RPMI8226 (cell line): ENCODE measurements at regions not wholly inside any gene's neighbourhood (a gene's known extent, or its start where the extent isn't known, plus 50 kb on each side); places are given as distances from the start of the nearest gene placed in this dataset.

Experiments
- DNase-seq: peaks from one replicate; pipeline ENCODE4 v3.0.0-alpha.2; 2015

- no peak for DNase-seq
These were observed 76.1 kb upstream of the HSF2 start for GRCh38 chr6:122323361-122323760.

- DNase-seq: no peak
These were observed 69.1 kb upstream of the HSF2 start for GRCh38 chr6:122330315-122330714.

DNA sequence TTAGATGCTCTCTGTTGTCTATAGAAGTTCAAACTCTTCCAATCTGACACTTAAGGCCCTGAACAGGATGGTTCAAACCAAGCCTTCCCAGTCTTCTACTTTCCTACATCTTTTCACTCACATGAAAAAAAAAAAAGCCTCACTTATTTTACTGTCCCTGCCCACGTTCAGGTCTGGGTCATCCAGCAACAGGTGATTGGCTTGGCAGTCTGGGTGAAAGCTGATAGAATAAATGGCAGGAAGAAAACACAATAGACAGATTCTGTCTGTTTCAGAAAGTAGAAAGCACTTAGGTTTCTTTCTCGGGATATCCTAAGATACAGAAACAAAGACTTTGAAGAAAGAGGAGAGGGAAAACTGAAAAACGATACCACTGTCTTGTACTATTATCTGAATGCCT, 61.8 kb upstream of the HSF2 start:
- DNase-seq: no peak

DNA sequence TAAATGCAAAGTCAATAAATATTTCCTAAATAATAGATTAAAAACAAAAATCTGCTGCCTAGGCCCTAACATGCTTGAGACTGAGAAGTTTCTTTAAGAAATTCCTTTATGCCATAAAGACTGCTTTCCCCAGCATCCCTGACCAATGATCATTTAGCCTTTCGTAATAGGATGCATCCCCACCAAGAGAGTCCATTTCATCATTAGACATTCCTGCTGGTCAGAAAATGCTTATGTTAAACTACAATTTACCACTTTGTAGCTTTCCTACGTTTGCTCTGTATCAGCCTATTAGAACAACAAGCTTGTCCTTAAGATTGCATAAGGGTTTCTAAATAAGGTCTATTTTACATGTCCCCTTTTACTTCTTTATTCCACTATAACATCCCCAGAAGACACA, 59.8 kb upstream of the HSF2 start:
- DNase-seq: no peak

- no peak for DNase-seq
These were observed 52.2 kb upstream of the HSF2 start for GRCh38 chr6:122347280-122347679.

DNA sequence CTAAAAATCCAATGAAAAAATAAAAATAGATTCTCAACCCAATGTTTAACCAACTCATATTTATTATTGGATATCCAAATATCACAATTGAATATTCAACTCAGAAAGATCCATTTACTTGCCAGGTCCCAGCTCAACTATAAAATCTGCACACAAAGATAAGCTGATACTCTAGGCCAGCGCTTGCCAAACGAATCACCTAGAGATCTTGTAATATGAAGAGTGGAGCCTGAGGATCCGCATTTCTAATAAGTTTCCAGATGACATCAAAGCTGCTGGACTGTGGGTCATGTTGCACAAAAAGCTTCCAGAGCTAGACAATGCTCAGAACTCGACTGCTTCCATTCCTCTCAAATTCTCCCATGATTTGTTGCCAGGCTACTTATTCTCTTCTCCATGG, 51.7 kb upstream of the HSF2 start:
- DNase-seq: no peak
